ENCODE measurements at regions not wholly inside any gene's neighbourhood (a gene's known extent, or its start where the extent isn't known, plus 50 kb on each side); places are given as distances from the start of the nearest gene placed in this dataset.

GRCh38 chr3:128559486-128560225 is 66.7 kb upstream of the GATA2 start:
- DNase-seq (ENCODE audit: low read depth, low spot score) = no peak
- Histone ChIP-seq H3K9me3 (ENCODE audit: insufficient read depth, low read length) (no peaks in the 10 kb centered on the region), H3K27me3 (ENCODE audit: insufficient read depth, insufficient read length) (no peaks in the 10 kb centered on the region), H3K36me3 (ENCODE audit: insufficient read depth, insufficient read length, low read length) (no peaks in the 10 kb centered on the region), H3K4me1 (ENCODE audit: insufficient read depth, insufficient read length) (no peaks in the 10 kb centered on the region), H3K4me3 (ENCODE audit: insufficient read length, low read depth) (no peak overlapping the region), H3K9ac (ENCODE audit: insufficient read length, low read depth) (no peak overlapping the region)
- TF ChIP-seq ZNF274 (IDR thresholded peaks at IDR 0.05; ENCODE audit: low read depth, low read length) = no peak
- no peak for TF ChIP-seq YY1 (IDR thresholded peaks at IDR 0.05; ENCODE audit: insufficient read depth, insufficient read length)
- no peak for TF ChIP-seq SUZ12 (IDR thresholded peaks at IDR 0.05; ENCODE audit: extremely low read depth, insufficient read depth, insufficient read length)

- no peak for DNase-seq (ENCODE audit: low read depth, low spot score)
- Histone ChIP-seq H3K4me1 (ENCODE audit: insufficient read depth, insufficient read length) (peaks cover 4% of the 10 kb centered on the region), H3K27me3 (ENCODE audit: insufficient read depth, insufficient read length) (no peaks in the 10 kb centered on the region), H3K9ac (ENCODE audit: insufficient read length, low read depth) (no peak overlapping the region), H3K36me3 (ENCODE audit: insufficient read depth, insufficient read length, low read length) (no peaks in the 10 kb centered on the region), H3K4me3 (ENCODE audit: insufficient read length, low read depth) (no peak overlapping the region), H3K9me3 (ENCODE audit: insufficient read depth, low read length) (no peaks in the 10 kb centered on the region)
- no peak for TF ChIP-seq ZNF274 (IDR thresholded peaks at IDR 0.05; ENCODE audit: low read depth, low read length)
- TF ChIP-seq YY1 (IDR thresholded peaks at IDR 0.05; ENCODE audit: insufficient read depth, insufficient read length) = no peak
- no peak for TF ChIP-seq SUZ12 (IDR thresholded peaks at IDR 0.05; ENCODE audit: extremely low read depth, insufficient read depth, insufficient read length)
These were observed 64.7 kb upstream of the GATA2 start for GRCh38 chr3:128557531-128558280.

- DNase-seq (ENCODE audit: low read depth, low spot score) = no peak
- H3K36me3 ChIP-seq (ENCODE audit: insufficient read depth, insufficient read length, low read length) = no peaks in the 10 kb centered on the region
- no peaks in the 10 kb centered on the region for H3K9me3 ChIP-seq (ENCODE audit: insufficient read depth, low read length)
- H3K4me3 ChIP-seq (ENCODE audit: insufficient read length, low read depth) = no peak overlapping the region
- H3K27me3 ChIP-seq (ENCODE audit: insufficient read depth, insufficient read length) = no peaks in the 10 kb centered on the region
- TF ChIP-seq SUZ12 (IDR thresholded peaks at IDR 0.05; ENCODE audit: extremely low read depth, insufficient read depth, insufficient read length) (no peak), YY1 (IDR thresholded peaks at IDR 0.05; ENCODE audit: insufficient read depth, insufficient read length) (no peak), ZNF274 (IDR thresholded peaks at IDR 0.05; ENCODE audit: low read depth, low read length) (no peak)
- H3K4me1 ChIP-seq (ENCODE audit: insufficient read depth, insufficient read length) = peaks cover 4% of the 10 kb centered on the region
- H3K9ac ChIP-seq (ENCODE audit: insufficient read length, low read depth) = no peak overlapping the region
These were observed 63.9 kb upstream of the GATA2 start for GRCh38 chr3:128556907-128557306.

GRCh38 chr3:128556384-128556783 is 63.4 kb upstream of the GATA2 start:
- H3K4me3 ChIP-seq (ENCODE audit: insufficient read length, low read depth) = no peak overlapping the region
- no peaks in the 10 kb centered on the region for H3K9me3 ChIP-seq (ENCODE audit: insufficient read depth, low read length)
- no peak for DNase-seq (ENCODE audit: low read depth, low spot score)
- no peak overlapping the region for H3K9ac ChIP-seq (ENCODE audit: insufficient read length, low read depth)
- H3K27me3 ChIP-seq (ENCODE audit: insufficient read depth, insufficient read length) = no peaks in the 10 kb centered on the region
- no peaks in the 10 kb centered on the region for H3K36me3 ChIP-seq (ENCODE audit: insufficient read depth, insufficient read length, low read length)
- TF ChIP-seq YY1 (IDR thresholded peaks at IDR 0.05; ENCODE audit: insufficient read depth, insufficient read length) = no peak
- TF ChIP-seq ZNF274 (IDR thresholded peaks at IDR 0.05; ENCODE audit: low read depth, low read length) = no peak
- TF ChIP-seq SUZ12 (IDR thresholded peaks at IDR 0.05; ENCODE audit: extremely low read depth, insufficient read depth, insufficient read length) = no peak
- peaks cover 8% of the 10 kb centered on the region for H3K4me1 ChIP-seq (ENCODE audit: insufficient read depth, insufficient read length)

GRCh38 chr3:128555841-128556240 is 62.8 kb upstream of the GATA2 start:
- no peaks in the 10 kb centered on the region for H3K36me3 ChIP-seq (ENCODE audit: insufficient read depth, insufficient read length, low read length)
- H3K4me1 ChIP-seq (ENCODE audit: insufficient read depth, insufficient read length) = peaks cover 8% of the 10 kb centered on the region
- no peak overlapping the region for H3K4me3 ChIP-seq (ENCODE audit: insufficient read length, low read depth)
- H3K27me3 ChIP-seq (ENCODE audit: insufficient read depth, insufficient read length) = no peaks in the 10 kb centered on the region
- H3K9me3 ChIP-seq (ENCODE audit: insufficient read depth, low read length) = no peaks in the 10 kb centered on the region
- no peak for DNase-seq (ENCODE audit: low read depth, low spot score)
- no peak overlapping the region for H3K9ac ChIP-seq (ENCODE audit: insufficient read length, low read depth)
- TF ChIP-seq SUZ12 (IDR thresholded peaks at IDR 0.05; ENCODE audit: extremely low read depth, insufficient read depth, insufficient read length) (no peak), ZNF274 (IDR thresholded peaks at IDR 0.05; ENCODE audit: low read depth, low read length) (no peak), YY1 (IDR thresholded peaks at IDR 0.05; ENCODE audit: insufficient read depth, insufficient read length) (no peak)

- H3K9me3 ChIP-seq (ENCODE audit: insufficient read depth, low read length) = no peaks in the 10 kb centered on the region
- H3K4me3 ChIP-seq (ENCODE audit: insufficient read length, low read depth) = no peak overlapping the region
- H3K27me3 ChIP-seq (ENCODE audit: insufficient read depth, insufficient read length) = no peaks in the 10 kb centered on the region
- H3K36me3 ChIP-seq (ENCODE audit: insufficient read depth, insufficient read length, low read length) = no peaks in the 10 kb centered on the region
- TF ChIP-seq YY1 (IDR thresholded peaks at IDR 0.05; ENCODE audit: insufficient read depth, insufficient read length) (no peak), SUZ12 (IDR thresholded peaks at IDR 0.05; ENCODE audit: extremely low read depth, insufficient read depth, insufficient read length) (no peak), ZNF274 (IDR thresholded peaks at IDR 0.05; ENCODE audit: low read depth, low read length) (no peak)
- no peak for DNase-seq (ENCODE audit: low read depth, low spot score)
- peaks cover 8% of the 10 kb centered on the region for H3K4me1 ChIP-seq (ENCODE audit: insufficient read depth, insufficient read length)
- no peak overlapping the region for H3K9ac ChIP-seq (ENCODE audit: insufficient read length, low read depth)
These were observed 62.3 kb upstream of the GATA2 start for GRCh38 chr3:128555098-128555825.

All from NT2/D1 (cell line).